HEK293T (cell line): ENCODE measurements at regions not wholly inside any gene's neighbourhood (a gene's known extent, or its start where the extent isn't known, plus 50 kb on each side); places are given as distances from the start of the nearest gene placed in this dataset.

Experiments
- ARNT ChIP-seq: fragments of 450-650 bp; IDR thresholded peaks from 2 replicates; pipeline ENCODE4 v1.6.1; 2017; ENCODE audit warnings: mild to moderate bottlenecking
- BHLHE40 ChIP-seq: fragments of 450-650 bp; IDR thresholded peaks from 2 replicates; pipeline ENCODE4 v1.6.1; 2016; ENCODE audit warnings: mild to moderate bottlenecking, moderate library complexity, borderline replicate concordance
- CTBP1 ChIP-seq: fragments of 450-650 bp; IDR thresholded peaks from 2 replicates; pipeline ENCODE4 v1.6.1; 2016; ENCODE audit warnings: borderline replicate concordance
- FOXA1 ChIP-seq: fragments of 450-650 bp; IDR thresholded peaks from 2 replicates; pipeline ENCODE4 v1.6.1; 2016; ENCODE audit warnings: mild to moderate bottlenecking
- FOXK2 ChIP-seq: fragments of 450-650 bp; IDR thresholded peaks from 2 replicates; pipeline ENCODE4 v1.6.1; 2016; ENCODE audit warnings: mild to moderate bottlenecking
- FOXM1 ChIP-seq: fragments of 450-650 bp; IDR thresholded peaks from 2 replicates; pipeline ENCODE4 v1.6.1; 2017; ENCODE audit warnings: mild to moderate bottlenecking, borderline replicate concordance
- HDGF ChIP-seq: fragments of 450-650 bp; IDR thresholded peaks from 2 replicates; pipeline ENCODE4 v1.6.1; 2017; ENCODE audit warnings: antibody characterized with exemption, borderline replicate concordance
- L3MBTL2 ChIP-seq: fragments of 450-650 bp; conservative IDR thresholded peaks from 2 replicates; pipeline ENCODE4 v1.6.1; 2016; ENCODE audit warnings: mild to moderate bottlenecking
- LEF1 ChIP-seq: fragments of 450-650 bp; IDR thresholded peaks from 2 replicates; pipeline ENCODE4 v1.6.1; 2017; ENCODE audit warnings: mild to moderate bottlenecking, borderline replicate concordance
- SP1 ChIP-seq: fragments of 450-650 bp; IDR thresholded peaks from 2 replicates; pipeline ENCODE4 v1.6.1; 2017
- SUZ12 ChIP-seq: fragments of 450-650 bp; IDR thresholded peaks from 2 replicates; pipeline ENCODE4 v1.6.1; 2016; ENCODE audit warnings: mild to moderate bottlenecking
- TARDBP ChIP-seq: fragments of 450-650 bp; IDR thresholded peaks from 2 replicates; pipeline ENCODE4 v1.6.1; 2016
- TF ChIP-seq, protein P1 (sequence below): fragments of 450-650 bp; IDR thresholded peaks from 2 replicates; pipeline ENCODE4 v1.6.1; 2016

DNA sequence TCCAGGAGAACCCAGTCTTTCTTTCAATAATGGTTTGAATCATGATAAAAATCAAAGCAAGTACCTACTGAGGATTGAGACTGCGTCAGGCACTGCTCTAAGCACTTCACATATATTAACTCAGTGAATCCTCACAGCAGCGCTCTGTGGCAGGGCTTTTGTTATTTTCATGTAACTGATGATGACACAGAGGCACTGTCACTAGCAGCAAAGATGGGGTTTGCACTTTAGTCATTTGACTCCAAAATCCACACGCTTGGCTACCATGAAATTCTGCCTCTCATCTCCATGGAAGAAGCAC is 98.8 kb upstream of the GSC start:
- TF ChIP-seq L3MBTL2 (no peak), ARNT (no peak), BHLHE40 (no peak), FOXK2 (no peak), CTBP1 (no peak), SP1 (no peak), TARDBP (no peak), FOXM1 (no peak), HDGF (no peak), SUZ12 (no peak), FOXA1 (no peak), LEF1 (no peak)
- TF ChIP-seq, protein P1, sequence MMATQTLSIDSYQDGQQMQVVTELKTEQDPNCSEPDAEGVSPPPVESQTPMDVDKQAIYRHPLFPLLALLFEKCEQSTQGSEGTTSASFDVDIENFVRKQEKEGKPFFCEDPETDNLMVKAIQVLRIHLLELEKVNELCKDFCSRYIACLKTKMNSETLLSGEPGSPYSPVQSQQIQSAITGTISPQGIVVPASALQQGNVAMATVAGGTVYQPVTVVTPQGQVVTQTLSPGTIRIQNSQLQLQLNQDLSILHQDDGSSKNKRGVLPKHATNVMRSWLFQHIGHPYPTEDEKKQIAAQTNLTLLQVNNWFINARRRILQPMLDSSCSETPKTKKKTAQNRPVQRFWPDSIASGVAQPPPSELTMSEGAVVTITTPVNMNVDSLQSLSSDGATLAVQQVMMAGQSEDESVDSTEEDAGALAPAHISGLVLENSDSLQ: no peak
